ENCODE measurements at regions not wholly inside any gene's neighbourhood (a gene's known extent, or its start where the extent isn't known, plus 50 kb on each side); places are given as distances from the start of the nearest gene placed in this dataset.

DNA sequence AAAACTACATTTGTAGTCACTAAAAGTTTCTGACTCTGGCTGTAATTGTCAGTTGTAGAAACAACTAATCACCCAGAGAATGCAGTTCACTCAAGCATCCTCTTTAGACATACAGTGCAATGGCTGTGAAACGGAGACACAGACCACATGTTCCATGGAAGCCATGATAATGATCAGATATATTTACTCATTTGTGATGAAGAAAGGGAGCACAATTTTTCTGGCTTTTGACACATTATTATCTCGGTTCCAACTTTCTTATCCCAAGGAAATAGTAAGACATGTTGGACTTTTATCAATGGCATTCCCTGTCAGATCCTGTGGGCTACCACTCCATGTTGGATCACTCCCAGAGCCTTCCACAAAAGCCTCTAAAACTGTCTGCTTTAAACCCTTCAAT, 215.0 kb upstream of the LRIG1 start:
- no peak overlapping the region for H3K4me3 ChIP-seq
- H3K9me3 ChIP-seq (replicated peaks; ENCODE audit: control insufficient read depth, insufficient read depth, low read depth, low read length): no peaks in the 10 kb centered on the region
- in situ Hi-C loops (cut with MboI): no loop called here
- ChIA-PET CTCF (ENCODE audit: low intra/inter-chr PET ratio) (no interaction called here), POLR2A (no interaction called here)
- no peaks in the 10 kb centered on the region for H4K20me1 ChIP-seq (replicated peaks; ENCODE audit: control insufficient read depth, insufficient read depth, low read length)
- intact Hi-C loops (cut with micrococcal nuclease): no loop called here
- FAIRE-seq (no peak), ATAC-seq (no peak), DNase-seq (ENCODE audit: extremely low read depth in 1 of 4, low spot score in 3 of 4) (no peak)
- H3K79me2 ChIP-seq (ENCODE audit: control insufficient read depth, insufficient read depth, low read length): no peaks in the 10 kb centered on the region
- no peak overlapping the region for H3K27ac ChIP-seq (ENCODE audit: extremely low read depth, low read depth, low read length)
- H3K4me2 ChIP-seq (ENCODE audit: insufficient read depth, low read length): no peak overlapping the region
- 0% methylated on average over 2 of the region's 2 CpGs for whole genome bisulfite sequencing (ENCODE audit: insufficient coverage, low coverage, missing lambda C conversion rate)
- H3K9me1 ChIP-seq (ENCODE audit: control insufficient read depth, insufficient read depth, low read length): no peaks in the 10 kb centered on the region
- no TSS peak for BruUV-seq (replicated peaks)
- H3K27me3 ChIP-seq (ENCODE audit: control insufficient read depth in 2 of 2, insufficient read depth in 2 of 2, low read length in 2 of 2): no peaks in the 10 kb centered on the region
- H3K4me1 ChIP-seq (replicated peaks in 1 of 2; ENCODE audit: control insufficient read depth in 2 of 2, insufficient read depth in 2 of 2, low read length in 2 of 2): no peaks in the 10 kb centered on the region
- H3K36me3 ChIP-seq (ENCODE audit: control insufficient read depth, insufficient read depth, low read length): no peaks in the 10 kb centered on the region
- TF ChIP-seq ZNF23 (CRISPR knock-in tag; IDR thresholded peaks at IDR 0.05) (no peak), ZNF311 (CRISPR knock-in tag; IDR thresholded peaks at IDR 0.05) (no peak), NR1H2 (CRISPR knock-in tag; IDR thresholded peaks at IDR 0.05) (no peak), BMI1 (IDR thresholded peaks at IDR 0.05; ENCODE audit: low read length) (no peak), ZBTB8A (IDR thresholded peaks at IDR 0.05; ENCODE audit: partially characterized antibody) (no peak)
- H3K9ac ChIP-seq (ENCODE audit: insufficient read depth in 1 of 2, low read depth in 2 of 2, low read length in 2 of 2): no peak overlapping the region
- H2AFZ ChIP-seq (ENCODE audit: low read depth, low read length): no peak overlapping the region

DNA sequence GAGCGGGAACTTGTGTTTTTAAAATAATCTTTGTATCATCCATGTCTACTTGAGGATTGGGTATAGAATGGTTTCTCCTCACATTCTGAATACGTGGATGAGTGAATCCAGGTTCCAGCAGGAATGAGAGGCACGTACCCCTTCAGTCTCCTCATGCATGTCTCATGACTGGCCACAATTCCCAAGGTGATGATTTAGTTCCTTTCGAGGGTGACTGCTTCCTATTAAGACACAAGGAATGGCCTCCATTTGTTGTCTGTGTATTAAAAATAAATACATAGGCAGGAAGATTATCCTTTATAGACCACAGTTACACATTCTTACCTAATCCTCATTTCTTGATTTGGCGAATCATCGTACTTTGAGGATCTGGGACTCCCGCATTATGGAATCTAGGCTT, 217.0 kb upstream of the LRIG1 start:
- no peak for DNase-seq (ENCODE audit: extremely low read depth in 1 of 4, low spot score in 3 of 4)
- Histone ChIP-seq H2AFZ (ENCODE audit: low read depth, low read length) (no peak overlapping the region), H3K79me2 (ENCODE audit: control insufficient read depth, insufficient read depth, low read length) (no peaks in the 10 kb centered on the region), H3K4me2 (ENCODE audit: insufficient read depth, low read length) (no peak overlapping the region), H3K4me3 (no peak overlapping the region), H4K20me1 (replicated peaks; ENCODE audit: control insufficient read depth, insufficient read depth, low read length) (no peaks in the 10 kb centered on the region), H3K27ac (ENCODE audit: extremely low read depth, low read depth, low read length) (no peak overlapping the region), H3K36me3 (ENCODE audit: control insufficient read depth, insufficient read depth, low read length) (no peaks in the 10 kb centered on the region), H3K9ac (ENCODE audit: insufficient read depth in 1 of 2, low read depth in 2 of 2, low read length in 2 of 2) (no peak overlapping the region), H3K27me3 (ENCODE audit: control insufficient read depth in 2 of 2, insufficient read depth in 2 of 2, low read length in 2 of 2) (no peaks in the 10 kb centered on the region), H3K4me1 (replicated peaks in 1 of 2; ENCODE audit: control insufficient read depth in 2 of 2, insufficient read depth in 2 of 2, low read length in 2 of 2) (no peaks in the 10 kb centered on the region), H3K9me1 (ENCODE audit: control insufficient read depth, insufficient read depth, low read length) (no peaks in the 10 kb centered on the region), H3K9me3 (replicated peaks; ENCODE audit: control insufficient read depth, insufficient read depth, low read depth, low read length) (no peaks in the 10 kb centered on the region)
- in situ Hi-C loops (cut with MboI): no loop called here
- ATAC-seq: no peak
- intact Hi-C loops (cut with micrococcal nuclease): no loop called here
- no peak for FAIRE-seq
- ChIA-PET CTCF (ENCODE audit: low intra/inter-chr PET ratio) (no interaction called here), POLR2A (no interaction called here)
- TF ChIP-seq, protein P1, sequence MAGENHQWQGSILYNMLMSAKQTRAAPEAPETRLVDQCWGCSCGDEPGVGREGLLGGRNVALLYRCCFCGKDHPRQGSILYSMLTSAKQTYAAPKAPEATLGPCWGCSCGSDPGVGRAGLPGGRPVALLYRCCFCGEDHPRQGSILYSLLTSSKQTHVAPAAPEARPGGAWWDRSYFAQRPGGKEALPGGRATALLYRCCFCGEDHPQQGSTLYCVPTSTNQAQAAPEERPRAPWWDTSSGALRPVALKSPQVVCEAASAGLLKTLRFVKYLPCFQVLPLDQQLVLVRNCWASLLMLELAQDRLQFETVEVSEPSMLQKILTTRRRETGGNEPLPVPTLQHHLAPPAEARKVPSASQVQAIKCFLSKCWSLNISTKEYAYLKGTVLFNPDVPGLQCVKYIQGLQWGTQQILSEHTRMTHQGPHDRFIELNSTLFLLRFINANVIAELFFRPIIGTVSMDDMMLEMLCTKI (IDR thresholded peaks at IDR 0.05; ENCODE audit: partially characterized antibody): no peak
- TF ChIP-seq DDX20 (tag; IDR thresholded peaks at IDR 0.05; ENCODE audit: low read depth) (no peak), CBFA2T3 (IDR thresholded peaks at IDR 0.05) (no peak), ZNF785 (CRISPR knock-in tag; IDR thresholded peaks at IDR 0.05) (no peak), HDGF (IDR thresholded peaks at IDR 0.05) (no peak), MEF2D (tag; conservative IDR thresholded peaks at IDR 0.05; ENCODE audit: low read depth) (no peak), PPARD (CRISPR knock-in tag; IDR thresholded peaks at IDR 0.05) (no peak)
- TF ChIP-seq, protein P2, sequence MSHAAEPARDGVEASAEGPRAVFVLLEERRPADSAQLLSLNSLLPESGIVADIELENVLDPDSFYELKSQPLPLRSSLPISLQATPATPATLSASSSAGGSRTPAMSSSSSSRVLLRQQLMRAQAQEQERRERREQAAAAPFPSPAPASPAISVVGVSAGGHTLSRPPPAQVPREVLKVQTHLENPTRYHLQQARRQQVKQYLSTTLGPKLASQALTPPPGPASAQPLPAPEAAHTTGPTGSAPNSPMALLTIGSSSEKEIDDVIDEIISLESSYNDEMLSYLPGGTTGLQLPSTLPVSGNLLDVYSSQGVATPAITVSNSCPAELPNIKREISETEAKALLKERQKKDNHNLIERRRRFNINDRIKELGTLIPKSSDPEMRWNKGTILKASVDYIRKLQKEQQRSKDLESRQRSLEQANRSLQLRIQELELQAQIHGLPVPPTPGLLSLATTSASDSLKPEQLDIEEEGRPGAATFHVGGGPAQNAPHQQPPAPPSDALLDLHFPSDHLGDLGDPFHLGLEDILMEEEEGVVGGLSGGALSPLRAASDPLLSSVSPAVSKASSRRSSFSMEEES (CRISPR knock-in tag; IDR thresholded peaks at IDR 0.05): no peak
- no TSS peak for BruUV-seq (replicated peaks)
- under 1% methylated on average over 7 of the region's 7 CpGs for WGBS (ENCODE audit: insufficient coverage, low coverage, missing lambda C conversion rate)
